ENCODE measurements at regions not wholly inside any gene's neighbourhood (a gene's known extent, or its start where the extent isn't known, plus 50 kb on each side); places are given as distances from the start of the nearest gene placed in this dataset.

GRCh38 chr6:14031516-14031915 is 86.1 kb upstream of the CD83 start:
- Histone ChIP-seq H3K4me1 (ENCODE audit: control insufficient read depth in 1 of 2, insufficient read depth in 2 of 2, low read length in 2 of 2) (no peaks in the 10 kb centered on the region), H3K9me3 (ENCODE audit: control insufficient read depth, low read length) (peaks cover 3% of the 10 kb centered on the region), H3K4me3 (ENCODE audit: low read length in 2 of 2) (no peak overlapping the region), H3K27me3 (ENCODE audit: control insufficient read depth in 1 of 2, insufficient read depth in 2 of 2, low read length in 1 of 2) (no peaks in the 10 kb centered on the region), H3K27ac (ENCODE audit: low read depth in 1 of 2, low read length in 2 of 2) (no peak overlapping the region), H3K36me3 (ENCODE audit: control insufficient read depth in 1 of 2, insufficient read depth in 2 of 2, low read length in 1 of 2) (no peaks in the 10 kb centered on the region)
- DNase-seq (no peak), ATAC-seq (ENCODE audit: low FRiP score) (no peak)
- intact Hi-C loops (cut with DNase I): no loop called here
- 17 to 21% methylated on average over 4 of the region's 4 CpGs for WGBS, 2 donors

GRCh38 chr6:14035071-14035847 is 82.3 kb upstream of the CD83 start:
- Histone ChIP-seq H3K36me3 (ENCODE audit: control insufficient read depth in 1 of 2, insufficient read depth in 2 of 2, low read length in 1 of 2) (no peaks in the 10 kb centered on the region), H3K27ac (ENCODE audit: low read depth in 1 of 2, low read length in 2 of 2) (no peak overlapping the region), H3K9me3 (ENCODE audit: control insufficient read depth, low read length) (peaks cover 3% of the 10 kb centered on the region), H3K4me3 (ENCODE audit: low read length in 2 of 2) (no peak overlapping the region), H3K27me3 (ENCODE audit: control insufficient read depth in 1 of 2, insufficient read depth in 2 of 2, low read length in 1 of 2) (no peaks in the 10 kb centered on the region), H3K4me1 (ENCODE audit: control insufficient read depth in 1 of 2, insufficient read depth in 2 of 2, low read length in 2 of 2) (no peaks in the 10 kb centered on the region)
- intact Hi-C loops (cut with DNase I): no loop called here
- DNase-seq (no peak), ATAC-seq (ENCODE audit: low FRiP score) (no peak)
- WGBS, 2 donors: 53 to 57% methylated on average over 14 of the region's 14 CpGs

DNA sequence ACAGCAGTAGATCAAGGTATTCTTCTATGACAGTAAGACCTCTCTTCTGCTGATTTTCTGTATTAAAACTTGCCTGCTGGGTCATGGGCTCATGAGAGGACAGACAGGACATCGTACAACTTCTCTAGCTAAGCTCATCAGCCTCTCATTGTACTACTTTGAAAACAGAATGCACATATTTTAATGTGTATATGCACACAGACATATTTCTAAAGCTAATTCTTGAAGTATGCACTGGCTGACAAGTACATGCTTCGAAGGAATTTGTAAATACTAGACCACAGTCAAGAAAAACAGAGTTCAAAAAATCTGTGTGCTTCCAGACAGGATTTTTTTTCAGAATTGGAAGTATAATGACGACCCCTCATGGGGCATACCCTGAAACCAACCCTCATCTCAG is 81.7 kb upstream of the CD83 start:
- 70% methylated on average over 3 of the region's 3 CpGs for WGBS, 2 donors
- Histone ChIP-seq H3K4me1 (ENCODE audit: control insufficient read depth in 1 of 2, insufficient read depth in 2 of 2, low read length in 2 of 2) (no peaks in the 10 kb centered on the region), H3K9me3 (ENCODE audit: control insufficient read depth, low read length) (peaks cover 3% of the 10 kb centered on the region), H3K4me3 (ENCODE audit: low read length in 2 of 2) (no peak overlapping the region), H3K27ac (ENCODE audit: low read depth in 1 of 2, low read length in 2 of 2) (no peak overlapping the region), H3K36me3 (ENCODE audit: control insufficient read depth in 1 of 2, insufficient read depth in 2 of 2, low read length in 1 of 2) (no peaks in the 10 kb centered on the region), H3K27me3 (ENCODE audit: control insufficient read depth in 1 of 2, insufficient read depth in 2 of 2, low read length in 1 of 2) (no peaks in the 10 kb centered on the region)
- DNase-seq (no peak), ATAC-seq (ENCODE audit: low FRiP score) (no peak)
- intact Hi-C loops (cut with DNase I): no loop called here

GRCh38 chr6:14036911-14037310 is 80.7 kb upstream of the CD83 start:
- Histone ChIP-seq H3K27ac (ENCODE audit: low read depth in 1 of 2, low read length in 2 of 2) (no peak overlapping the region), H3K4me3 (ENCODE audit: low read length in 2 of 2) (no peak overlapping the region), H3K27me3 (ENCODE audit: control insufficient read depth in 1 of 2, insufficient read depth in 2 of 2, low read length in 1 of 2) (no peaks in the 10 kb centered on the region), H3K9me3 (ENCODE audit: control insufficient read depth, low read length) (peaks cover 3% of the 10 kb centered on the region), H3K4me1 (ENCODE audit: control insufficient read depth in 1 of 2, insufficient read depth in 2 of 2, low read length in 2 of 2) (no peaks in the 10 kb centered on the region), H3K36me3 (ENCODE audit: control insufficient read depth in 1 of 2, insufficient read depth in 2 of 2, low read length in 1 of 2) (no peaks in the 10 kb centered on the region)
- DNase-seq: no peak
- no peak for ATAC-seq (ENCODE audit: low FRiP score)
- WGBS, 2 donors: 74 to 78% methylated on average over 4 of the region's 4 CpGs
- intact Hi-C loops (cut with DNase I): no loop called here

- WGBS, 2 donors: 66 to 77% methylated on average over 12 of the region's 12 CpGs
- no peaks in the 10 kb centered on the region for H3K4me1 ChIP-seq (ENCODE audit: control insufficient read depth in 1 of 2, insufficient read depth in 2 of 2, low read length in 2 of 2)
- no peaks in the 10 kb centered on the region for H3K27me3 ChIP-seq (ENCODE audit: control insufficient read depth in 1 of 2, insufficient read depth in 2 of 2, low read length in 1 of 2)
- DNase-seq (no peak), ATAC-seq (ENCODE audit: low FRiP score) (no peak)
- intact Hi-C loops (cut with DNase I): no loop called here
- no peak overlapping the region for H3K4me3 ChIP-seq (ENCODE audit: low read length in 2 of 2)
- H3K27ac ChIP-seq (ENCODE audit: low read depth in 1 of 2, low read length in 2 of 2): no peak overlapping the region
- H3K36me3 ChIP-seq (ENCODE audit: control insufficient read depth in 1 of 2, insufficient read depth in 2 of 2, low read length in 1 of 2): no peaks in the 10 kb centered on the region
- H3K9me3 ChIP-seq (ENCODE audit: control insufficient read depth, low read length): peaks cover 3% of the 10 kb centered on the region
Measured at GRCh38 chr6:14037402-14038277, 79.9 kb upstream of the CD83 start.

DNA sequence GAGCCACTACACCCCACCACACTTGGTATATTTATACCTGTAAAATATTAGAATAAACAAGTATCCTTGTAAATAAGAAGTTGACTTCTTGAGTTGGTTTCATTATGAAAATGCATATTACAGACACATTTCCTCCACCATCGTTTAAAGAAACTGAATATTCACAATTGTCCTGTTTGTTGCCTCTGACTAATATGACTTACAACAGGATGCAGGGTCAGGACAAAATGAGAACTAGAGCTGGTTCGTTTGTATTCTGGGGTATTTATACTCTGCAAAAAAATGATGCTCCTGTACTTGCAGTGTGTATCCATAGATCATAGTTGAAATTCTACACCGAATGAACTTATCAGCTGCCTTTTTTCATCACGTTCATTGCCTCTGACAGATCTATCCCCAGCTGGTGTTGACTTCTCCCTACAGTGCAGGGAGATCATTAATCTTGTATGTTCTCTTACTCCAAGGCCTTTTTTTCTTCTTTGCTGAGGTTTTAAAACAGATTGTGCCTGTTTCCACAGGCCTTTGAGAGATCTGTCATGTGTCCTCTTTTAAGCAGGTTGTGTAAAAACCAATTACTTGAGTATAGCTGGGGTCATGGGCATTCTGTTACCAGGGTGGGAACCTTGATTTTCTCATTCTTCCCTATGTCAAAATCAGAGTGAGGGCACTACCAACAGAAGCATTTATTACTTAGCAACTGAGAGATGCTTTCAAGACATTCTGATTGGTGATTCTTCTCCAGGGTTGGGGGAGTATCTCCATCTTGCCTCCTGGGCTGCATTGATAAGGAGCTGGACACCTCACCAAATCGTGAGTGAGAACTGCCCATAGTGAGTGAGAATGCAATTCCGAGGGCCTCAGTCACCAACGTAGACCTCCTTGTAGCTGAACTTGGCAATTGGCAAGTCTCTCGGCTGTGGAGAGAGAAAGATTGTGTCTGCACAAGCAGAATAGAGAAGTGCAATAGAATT is 78.8 kb upstream of the CD83 start:
- Histone ChIP-seq H3K36me3 (ENCODE audit: control insufficient read depth in 1 of 2, insufficient read depth in 2 of 2, low read length in 1 of 2) (no peaks in the 10 kb centered on the region), H3K4me1 (ENCODE audit: control insufficient read depth in 1 of 2, insufficient read depth in 2 of 2, low read length in 2 of 2) (no peaks in the 10 kb centered on the region), H3K9me3 (ENCODE audit: control insufficient read depth, low read length) (peaks cover 3% of the 10 kb centered on the region), H3K27me3 (ENCODE audit: control insufficient read depth in 1 of 2, insufficient read depth in 2 of 2, low read length in 1 of 2) (no peaks in the 10 kb centered on the region), H3K4me3 (ENCODE audit: low read length in 2 of 2) (no peak overlapping the region), H3K27ac (ENCODE audit: low read depth in 1 of 2, low read length in 2 of 2) (no peak overlapping the region)
- DNase-seq (no peak), ATAC-seq (ENCODE audit: low FRiP score) (no peak)
- intact Hi-C loops (cut with DNase I): no loop called here
- 48 to 57% methylated on average over 8 of the region's 8 CpGs for WGBS, 2 donors

DNA sequence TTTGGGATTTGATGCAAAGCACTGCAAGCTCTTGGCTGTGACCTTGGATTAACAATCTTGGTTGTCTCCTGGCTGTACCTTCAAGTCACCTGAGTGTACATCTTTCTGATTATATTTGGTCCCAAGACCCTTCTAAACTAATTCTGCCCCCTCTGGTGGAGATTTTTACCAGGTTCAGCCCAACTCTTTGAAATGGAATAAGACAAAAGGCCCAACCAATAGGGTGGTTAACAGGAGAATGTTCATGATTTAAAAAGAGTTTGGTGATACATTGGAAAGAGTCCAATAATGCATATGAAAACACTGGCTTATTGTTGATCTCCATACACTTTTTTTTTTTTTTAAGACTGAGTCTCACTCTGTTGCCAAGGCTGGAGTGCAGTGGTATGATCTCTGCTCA is 77.5 kb upstream of the CD83 start:
- H3K36me3 ChIP-seq (ENCODE audit: control insufficient read depth in 1 of 2, insufficient read depth in 2 of 2, low read length in 1 of 2): no peaks in the 10 kb centered on the region
- no peaks in the 10 kb centered on the region for H3K27me3 ChIP-seq (ENCODE audit: control insufficient read depth in 1 of 2, insufficient read depth in 2 of 2, low read length in 1 of 2)
- no peak overlapping the region for H3K27ac ChIP-seq (ENCODE audit: low read depth in 1 of 2, low read length in 2 of 2)
- intact Hi-C loops (cut with DNase I): no loop called here
- no peak overlapping the region for H3K4me3 ChIP-seq (ENCODE audit: low read length in 2 of 2)
- ATAC-seq (ENCODE audit: low FRiP score): no peak
- H3K9me3 ChIP-seq (ENCODE audit: control insufficient read depth, low read length): peaks cover 3% of the 10 kb centered on the region
- DNase-seq: no peak
- no peaks in the 10 kb centered on the region for H3K4me1 ChIP-seq (ENCODE audit: control insufficient read depth in 1 of 2, insufficient read depth in 2 of 2, low read length in 2 of 2)

GRCh38 chr6:14046476-14047068 is 71.0 kb upstream of the CD83 start:
- no peak for DNase-seq
- no peaks in the 10 kb centered on the region for H3K9me3 ChIP-seq (ENCODE audit: control insufficient read depth, low read length)
- no peak for ATAC-seq (ENCODE audit: low FRiP score)
- WGBS, 2 donors: 21 to 23% methylated on average over 8 of the region's 8 CpGs
- intact Hi-C loops (cut with DNase I): loop anchor here in 1 of 2 donors (5.0 kb wide), 1 partner anchor 139 kb away; no protein-coding TSS in a partner anchor
- H3K27me3 ChIP-seq (ENCODE audit: control insufficient read depth in 1 of 2, insufficient read depth in 2 of 2, low read length in 1 of 2): no peaks in the 10 kb centered on the region
- H3K4me1 ChIP-seq (ENCODE audit: control insufficient read depth in 1 of 2, insufficient read depth in 2 of 2, low read length in 2 of 2): no peaks in the 10 kb centered on the region
- no peak overlapping the region for H3K4me3 ChIP-seq (ENCODE audit: low read length in 2 of 2)
- H3K36me3 ChIP-seq (ENCODE audit: control insufficient read depth in 1 of 2, insufficient read depth in 2 of 2, low read length in 1 of 2): no peaks in the 10 kb centered on the region
- H3K27ac ChIP-seq (ENCODE audit: low read depth in 1 of 2, low read length in 2 of 2): no peak overlapping the region

All from aorta (tissue), 5 donors.